GM12878 (cell line): ENCODE measurements at regions not wholly inside any gene's neighbourhood (a gene's known extent, or its start where the extent isn't known, plus 50 kb on each side); places are given as distances from the start of the nearest gene placed in this dataset.

ENCODE experiments used
- ATAC-seq: fragments of 200-7000 bp; cut with Tn5 transposase; 3 replicates; pipeline ENCODE4 v1.9.1; 2020; ENCODE audit warnings: mild to moderate bottlenecking, moderate library complexity
- BruUV-seq: library from RNA; stranded (reverse); fragments of 400-500 nt; replicated peaks from 2 replicates; lab custom pipeline; 2021; lab: Mats Ljungman, UMichigan
- CTCF ChIA-PET: fragments of 300-600 bp; sonication (Branson Sonifier 250); formaldehyde crosslinking; extraction: SDS; loops from one replicate; lab custom pipeline; 2021; ENCODE audit warnings: inconsistent platforms; lab: Yijun Ruan, JAX
- POLR2A ChIA-PET: fragments of 350-600 bp; formaldehyde crosslinking; extraction: SDS; loops from one replicate; lab custom pipeline; 2021; ENCODE audit warnings: inconsistent platforms; lab: Charles Lee
- RAD21 ChIA-PET: fragments of 300-600 bp; sonication (Branson Sonifier 250); formaldehyde crosslinking; loops from one replicate; lab custom pipeline; 2023; ENCODE audit warnings: antibody characterized with exemption; ENCODE audit not compliant: unreplicated experiment; lab: Charles Lee
- SMC1A ChIA-PET: fragments of 300-600 bp; sonication (Branson Sonifier 250); formaldehyde crosslinking; loops from one replicate; lab custom pipeline; 2023; ENCODE audit not compliant: unreplicated experiment, uncharacterized antibody; lab: Charles Lee
- DNase-seq: peaks from one replicate; pipeline ENCODE4 v3.0.0-alpha.2; 2011; ENCODE audit warnings: low read depth, low spot score
- FAIRE-seq: peaks from 3 replicates; lab custom pipeline; 2011; peaks lifted over from hg19 to GRCh38; lab: Jason Lieb, UNC
- H2AFZ ChIP-seq: 2 replicates; pipeline ENCODE4 v1.6.0; 2011; ENCODE audit warnings: low read depth, low read length, control low read depth; ENCODE audit not compliant: control insufficient read depth
- H3K27ac ChIP-seq: 2 replicates; pipeline ENCODE4 v1.5.1; 2011; ENCODE audit warnings: control low read depth; ENCODE audit not compliant: control insufficient read depth, insufficient read depth
- H3K27me3 ChIP-seq, 2 experiments: replicated peaks in 1 of 2; 2 replicates each; pipeline versions ENCODE4 v1.6.0 to v1.6.1; 2011; ENCODE audit warnings: low read length in 1 of 2; ENCODE audit not compliant: control insufficient read depth in 2 of 2, insufficient read depth in 2 of 2
- H3K36me3 ChIP-seq, 2 experiments: 2 replicates each; pipeline ENCODE4 v1.5.1; 2011; ENCODE audit warnings: low read length in 1 of 2; ENCODE audit not compliant: control insufficient read depth in 2 of 2, insufficient read depth in 2 of 2
- H3K4me1 ChIP-seq: 2 replicates; pipeline ENCODE4 v1.6.1; 2011; ENCODE audit warnings: mild to moderate bottlenecking, low read length, moderate library complexity, mixed read lengths; ENCODE audit not compliant: control insufficient read depth, insufficient read depth
- H3K4me2 ChIP-seq: 2 replicates; pipeline ENCODE4 v1.6.0; 2011; ENCODE audit warnings: control low read depth; ENCODE audit not compliant: control insufficient read depth, insufficient read depth
- H3K4me3 ChIP-seq: fragments of 200-600 bp; sonication (generic); 2 replicates; pipeline ENCODE4 v1.5.1; 2016
- H3K79me2 ChIP-seq: 2 replicates; pipeline ENCODE4 v1.6.0; 2011; ENCODE audit warnings: low read length; ENCODE audit not compliant: control insufficient read depth, insufficient read depth
- H3K9ac ChIP-seq: 2 replicates; pipeline ENCODE4 v1.8.0; 2011; ENCODE audit warnings: low read length, control low read depth, mixed read lengths; ENCODE audit not compliant: control insufficient read depth, insufficient read depth
- H3K9me3 ChIP-seq: replicated peaks from 3 replicates; pipeline ENCODE4 v1.5.1; 2011; ENCODE audit warnings: mild to moderate bottlenecking, low read length; ENCODE audit not compliant: control insufficient read depth, insufficient read depth
- H4K20me1 ChIP-seq: 2 replicates; pipeline ENCODE4 v1.6.0; 2011; ENCODE audit not compliant: control insufficient read depth, insufficient read depth
- CTCF ChIP-seq, 3 experiments: IDR thresholded peaks in 2 of 3; conservative IDR thresholded peaks in 1 of 3; 2 replicates each; pipeline ENCODE4 v1.5.1; 2011; ENCODE audit warnings: low read depth in 3 of 3, low read length in 3 of 3, mild to moderate bottlenecking in 3 of 3, control low read depth in 2 of 3, moderate library complexity in 2 of 3, inconsistent platforms in 1 of 3, mixed read lengths in 1 of 3; ENCODE audit not compliant: control insufficient read depth in 2 of 3, insufficient read depth in 1 of 3; ENCODE audit errors: extremely low read depth in 1 of 3
- EZH2 ChIP-seq: IDR thresholded peaks from 2 replicates; pipeline ENCODE4 v1.6.1; 2012; ENCODE audit warnings: low read depth, mild to moderate bottlenecking, control low read depth, inconsistent platforms, low read length, borderline replicate concordance; ENCODE audit not compliant: control insufficient read depth
- NFYB ChIP-seq: IDR thresholded peaks from 2 replicates; pipeline ENCODE4 v1.6.1; 2011; ENCODE audit warnings: low read depth, mild to moderate bottlenecking, low read length, improper control_type of control experiment, moderate library complexity; ENCODE audit not compliant: insufficient read depth
- RAD21 ChIP-seq: IDR thresholded peaks from 2 replicates; pipeline ENCODE4 v1.6.1; 2011; ENCODE audit warnings: mild to moderate bottlenecking, low read depth, low read length, moderate library complexity; ENCODE audit not compliant: insufficient read depth
- SMC3 ChIP-seq: IDR thresholded peaks from 2 replicates; pipeline ENCODE4 v1.6.1; 2011; ENCODE audit warnings: low read length, improper control_type of control experiment, borderline replicate concordance
- WGBS: methylation state at CpG from one replicate; pipeline ENCODE4 v1.1.6; 2016; ENCODE audit warnings: low lambda C conversion rate; ENCODE audit not compliant: insufficient replicate concordance, insufficient coverage; ENCODE audit errors: missing lambda C conversion rate; 5-methylcytosine and 5-hydroxymethylcytosine counted together
- in situ Hi-C: fragments of 300-500 bp; cut with MboI; formaldehyde crosslinking; loops from 9 replicates; pipeline ENCODE4 v1.14.3; 2018; ENCODE audit warnings: mixed read lengths
- intact Hi-C: fragments of 100-400 bp; cut with micrococcal nuclease; formaldehyde crosslinking; loops from one replicate; pipeline ENCODE4 v1.14.2; 2022; ENCODE audit not compliant: unreplicated experiment

- Histone ChIP-seq H3K9me3 (no peaks in the 10 kb centered on the region), H3K36me3 (no peaks in the 10 kb centered on the region), H3K79me2 (no peaks in the 10 kb centered on the region), H3K4me2 (no peak overlapping the region), H3K4me1 (no peaks in the 10 kb centered on the region), H2AFZ (no peak overlapping the region)
- intact Hi-C loops: loop anchor here (5.0 kb wide), 1 partner anchor 970 kb away; no protein-coding TSS in a partner anchor
- BruUV-seq: no TSS peak
- TF ChIP-seq NFYB (no peak), EZH2 (no peak), RAD21 (peak; percentile 48), SMC3 (peak; percentile 32; the same call in 1 of the 2 replicates), CTCF (IDR thresholded peaks at IDR 0.05 in 2 of 3, conservative IDR thresholded peaks at IDR 0.05 in 1 of 3; ENCODE audit: control insufficient read depth in 2 of 3, extremely low read depth in 1 of 3, insufficient read depth in 1 of 3, low read depth in 3 of 3, low read length in 3 of 3) (peak in 2 of 3 experiments; percentile 15 to 43; a peak in 3 of 6 replicates)
- TF ChIP-seq, all 136 proteins: peak for 3
- ChIA-PET CTCF (interaction anchor here (0.8 to 1.3 kb wide), 3 partner anchors 966 to 971 kb away, joined by 3 to 4 read pairs (median 3); no protein-coding TSS in a partner anchor), SMC1A (interaction anchor here (0.6 to 1.0 kb wide), 2 partner anchors 123 to 954 kb away, joined by 3 to 4 read pairs; no protein-coding TSS in a partner anchor), POLR2A (interaction anchor here (0.5 kb wide), 1 partner anchor 11 kb away, joined by 4 read pairs; no protein-coding TSS in a partner anchor), RAD21 (interaction anchor here (0.7 to 1.1 kb wide), 3 partner anchors 44 to 966 kb away, joined by 3 to 6 read pairs (median 3); no protein-coding TSS in a partner anchor)
- no peak for DNase-seq
- no peak overlapping the region for H3K9ac ChIP-seq
- H3K27me3 ChIP-seq: no peaks in the 10 kb centered on the region
- no peak for FAIRE-seq
- peak; percentile 43; the same call in 2 of the 3 replicates for ATAC-seq
- in situ Hi-C loops: loop anchor here (10.0 kb wide), 1 partner anchor 972 kb away; no protein-coding TSS in a partner anchor
- WGBS: 2% methylated on average over 4 of the region's 4 CpGs
- no peak overlapping the region for H3K27ac ChIP-seq
- H4K20me1 ChIP-seq: no peaks in the 10 kb centered on the region; the same call in 1 of the 2 replicates
- H3K4me3 ChIP-seq: no peak overlapping the region
Measured at GRCh38 chr5:53262348-53262970, 152.9 kb upstream of the MOCS2 start.
